GM12878 (cell line): ENCODE measurements at regions not wholly inside any gene's neighbourhood (a gene's known extent, or its start where the extent isn't known, plus 50 kb on each side); places are given as distances from the start of the nearest gene placed in this dataset.
"Not testable (repeated sequence)": the region's sequence is repeated elsewhere in the genome, so short reads cannot be mapped to it uniquely, and the experiment has no call there.

Source experiments
- ATAC-seq: fragments of 200-7000 bp; cut with Tn5 transposase; 3 replicates; pipeline ENCODE4 v1.9.1; 2020; ENCODE audit warnings: mild to moderate bottlenecking, moderate library complexity
- BruUV-seq: library from RNA; stranded (reverse); fragments of 400-500 nt; replicated peaks from 2 replicates; lab custom pipeline; 2021; lab: Mats Ljungman, UMichigan
- CTCF ChIA-PET: fragments of 300-600 bp; sonication (Branson Sonifier 250); formaldehyde crosslinking; extraction: SDS; loops from one replicate; lab custom pipeline; 2021; ENCODE audit warnings: inconsistent platforms; lab: Yijun Ruan, JAX
- POLR2A ChIA-PET: fragments of 350-600 bp; formaldehyde crosslinking; extraction: SDS; loops from one replicate; lab custom pipeline; 2021; ENCODE audit warnings: inconsistent platforms; lab: Charles Lee
- RAD21 ChIA-PET: fragments of 300-600 bp; sonication (Branson Sonifier 250); formaldehyde crosslinking; loops from one replicate; lab custom pipeline; 2023; ENCODE audit warnings: antibody characterized with exemption; ENCODE audit not compliant: unreplicated experiment; lab: Charles Lee
- SMC1A ChIA-PET: fragments of 300-600 bp; sonication (Branson Sonifier 250); formaldehyde crosslinking; loops from one replicate; lab custom pipeline; 2023; ENCODE audit not compliant: unreplicated experiment, uncharacterized antibody; lab: Charles Lee
- DNase-seq: peaks from one replicate; pipeline ENCODE4 v3.0.0-alpha.2; 2011; ENCODE audit warnings: low read depth, low spot score
- FAIRE-seq: peaks from 3 replicates; lab custom pipeline; 2011; peaks lifted over from hg19 to GRCh38; lab: Jason Lieb, UNC
- H2AFZ ChIP-seq: 2 replicates; pipeline ENCODE4 v1.6.0; 2011; ENCODE audit warnings: low read depth, low read length, control low read depth; ENCODE audit not compliant: control insufficient read depth
- H3K27ac ChIP-seq: 2 replicates; pipeline ENCODE4 v1.5.1; 2011; ENCODE audit warnings: control low read depth; ENCODE audit not compliant: control insufficient read depth, insufficient read depth
- H3K27me3 ChIP-seq, 2 experiments: replicated peaks in 1 of 2; 2 replicates each; pipeline versions ENCODE4 v1.6.0 to v1.6.1; 2011; ENCODE audit warnings: low read length in 1 of 2; ENCODE audit not compliant: control insufficient read depth in 2 of 2, insufficient read depth in 2 of 2
- H3K36me3 ChIP-seq, 2 experiments: 2 replicates each; pipeline ENCODE4 v1.5.1; 2011; ENCODE audit warnings: low read length in 1 of 2; ENCODE audit not compliant: control insufficient read depth in 2 of 2, insufficient read depth in 2 of 2
- H3K4me1 ChIP-seq: 2 replicates; pipeline ENCODE4 v1.6.1; 2011; ENCODE audit warnings: mild to moderate bottlenecking, low read length, moderate library complexity, mixed read lengths; ENCODE audit not compliant: control insufficient read depth, insufficient read depth
- H3K4me2 ChIP-seq: 2 replicates; pipeline ENCODE4 v1.6.0; 2011; ENCODE audit warnings: control low read depth; ENCODE audit not compliant: control insufficient read depth, insufficient read depth
- H3K4me3 ChIP-seq: fragments of 200-600 bp; sonication (generic); 2 replicates; pipeline ENCODE4 v1.5.1; 2016
- H3K79me2 ChIP-seq: 2 replicates; pipeline ENCODE4 v1.6.0; 2011; ENCODE audit warnings: low read length; ENCODE audit not compliant: control insufficient read depth, insufficient read depth
- H3K9ac ChIP-seq: 2 replicates; pipeline ENCODE4 v1.8.0; 2011; ENCODE audit warnings: low read length, control low read depth, mixed read lengths; ENCODE audit not compliant: control insufficient read depth, insufficient read depth
- H3K9me3 ChIP-seq: replicated peaks from 3 replicates; pipeline ENCODE4 v1.5.1; 2011; ENCODE audit warnings: mild to moderate bottlenecking, low read length; ENCODE audit not compliant: control insufficient read depth, insufficient read depth
- H4K20me1 ChIP-seq: 2 replicates; pipeline ENCODE4 v1.6.0; 2011; ENCODE audit not compliant: control insufficient read depth, insufficient read depth
- CHD1 ChIP-seq: IDR thresholded peaks from 2 replicates; pipeline ENCODE4 v1.6.1; 2012; ENCODE audit warnings: low read depth, low read length, improper control_type of control experiment
- IRF4 ChIP-seq: IDR thresholded peaks from 2 replicates; pipeline ENCODE4 v1.6.1; 2011; ENCODE audit warnings: low read depth, low read length
- WGBS: methylation state at CpG from one replicate; pipeline ENCODE4 v1.1.6; 2016; ENCODE audit warnings: low lambda C conversion rate; ENCODE audit not compliant: insufficient replicate concordance, insufficient coverage; ENCODE audit errors: missing lambda C conversion rate; 5-methylcytosine and 5-hydroxymethylcytosine counted together
- in situ Hi-C: fragments of 300-500 bp; cut with MboI; formaldehyde crosslinking; loops from 9 replicates; pipeline ENCODE4 v1.14.3; 2018; ENCODE audit warnings: mixed read lengths
- intact Hi-C: fragments of 100-400 bp; cut with micrococcal nuclease; formaldehyde crosslinking; loops from one replicate; pipeline ENCODE4 v1.14.2; 2022; ENCODE audit not compliant: unreplicated experiment

DNA sequence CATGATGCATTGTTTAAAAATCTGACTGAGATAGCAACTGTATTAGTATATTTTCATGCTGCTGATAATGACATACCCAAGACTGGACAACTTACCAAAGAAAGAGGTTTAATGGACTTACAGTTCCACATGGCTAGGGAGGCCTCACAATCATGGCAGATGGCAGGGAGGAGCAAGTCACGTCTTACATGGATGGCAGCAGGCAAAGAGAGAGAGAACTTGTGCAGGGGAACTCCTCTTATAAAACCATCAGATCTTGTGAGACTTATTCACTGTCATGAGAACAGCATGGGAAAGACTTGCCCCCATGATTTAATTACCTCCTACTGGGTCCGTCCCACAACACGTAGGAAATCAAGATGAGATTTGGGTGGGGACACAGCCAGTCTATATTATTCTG, 81.3 kb upstream of the CCDC179 start:
- WGBS, result 53% methylated on average over 3 of the region's 3 CpGs
- DNase-seq, H3K4me2 ChIP-seq, ATAC-seq, intact Hi-C loops, H3K27ac ChIP-seq, BruUV-seq, SMC1A ChIA-PET, in situ Hi-C loops, POLR2A ChIA-PET, H3K4me3 ChIP-seq, H3K9ac ChIP-seq, H4K20me1 ChIP-seq, CTCF ChIA-PET, H3K27me3 ChIP-seq, H3K4me1 ChIP-seq, H3K79me2 ChIP-seq, H2AFZ ChIP-seq, FAIRE-seq, RAD21 ChIA-PET, H3K9me3 ChIP-seq, H3K36me3 ChIP-seq: not testable (repeated sequence)

DNA sequence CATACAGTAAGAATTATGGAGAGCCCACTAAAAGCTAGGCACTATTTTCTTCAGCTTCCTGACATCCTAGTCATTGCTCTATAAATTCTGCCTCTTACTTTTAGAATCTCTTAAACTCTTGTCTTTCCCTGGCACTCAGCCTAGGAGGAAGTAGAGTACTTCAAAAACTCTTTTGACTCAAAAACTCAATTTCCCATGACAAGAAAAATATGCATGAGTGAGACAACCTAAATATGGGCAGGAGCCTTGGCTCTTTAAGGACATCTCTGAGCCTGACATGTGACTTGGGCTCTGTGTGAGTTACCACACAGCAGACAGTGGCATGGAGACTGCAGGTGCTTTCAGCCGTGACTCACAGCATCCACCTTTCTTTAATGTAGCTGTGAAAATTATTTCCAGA, 97.5 kb upstream of the CCDC179 start:
- in situ Hi-C loops, result no loop called here
- Histone ChIP-seq H3K4me1 (no peaks in the 10 kb centered on the region), H3K9me3 (no peaks in the 10 kb centered on the region), H3K9ac (no peak overlapping the region), H3K4me3 (no peak overlapping the region), H4K20me1 (no peaks in the 10 kb centered on the region), H3K27ac (no peak overlapping the region), H3K4me2 (no peak overlapping the region), H3K79me2 (no peaks in the 10 kb centered on the region), H3K36me3 (no peaks in the 10 kb centered on the region), H3K27me3 (no peaks in the 10 kb centered on the region), H2AFZ (no peak overlapping the region)
- DNase-seq, result no peak
- ChIA-PET RAD21 (no interaction called here), POLR2A (no interaction called here), SMC1A (no interaction called here), CTCF (interaction anchor here (0.6 to 1.3 kb wide), 3 partner anchors 64 to 452 kb away, joined by 3 read pairs; no protein-coding TSS in a partner anchor)
- TF ChIP-seq CHD1, result no peak
- no peak for TF ChIP-seq IRF4
- no TSS peak for BruUV-seq
- 0% methylated on average over 1 of the region's 1 CpG for WGBS
- ATAC-seq, result no peak
- FAIRE-seq, result no peak
- intact Hi-C loops, result no loop called here
